HEK293 (cell line): ENCODE measurements at regions not wholly inside any gene's neighbourhood (a gene's known extent, or its start where the extent isn't known, plus 50 kb on each side); places are given as distances from the start of the nearest gene placed in this dataset.

Experiments used
- BCL11A ChIP-seq: fragments of 450-650 bp; formaldehyde crosslinking; IDR thresholded peaks from 2 replicates; pipeline ENCODE4 v1.5.1; 2016; ENCODE audit warnings: low read depth, missing biosample characterization, missing genetic modification characterization
- CTCF ChIP-seq: fragments of 450-650 bp; formaldehyde crosslinking; IDR thresholded peaks from 2 replicates; pipeline ENCODE4 v1.5.1; 2016; ENCODE audit warnings: missing biosample characterization, missing genetic modification characterization
- REST ChIP-seq: fragments of 450-650 bp; formaldehyde crosslinking; IDR thresholded peaks from 2 replicates; pipeline ENCODE4 v1.5.1; 2016; ENCODE audit warnings: missing biosample characterization, missing genetic modification characterization
- ZBTB21 ChIP-seq: fragments of 450-650 bp; formaldehyde crosslinking; IDR thresholded peaks from 2 replicates; pipeline ENCODE4 v1.5.1; 2017; ENCODE audit warnings: missing biosample characterization, missing genetic modification characterization
- ZNF138 ChIP-seq: fragments of 450-650 bp; formaldehyde crosslinking; IDR thresholded peaks from 2 replicates; pipeline ENCODE4 v1.5.1; 2016; ENCODE audit warnings: missing biosample characterization, missing genetic modification characterization, borderline replicate concordance
- ZNF223 ChIP-seq: fragments of 450-650 bp; formaldehyde crosslinking; IDR thresholded peaks from 2 replicates; pipeline ENCODE4 v1.5.1; 2016; ENCODE audit warnings: missing biosample characterization, missing genetic modification characterization
- ZNF26 ChIP-seq: fragments of 450-650 bp; formaldehyde crosslinking; IDR thresholded peaks from 2 replicates; pipeline ENCODE4 v1.5.1; 2016; ENCODE audit warnings: missing biosample characterization, missing genetic modification characterization
- ZNF280C ChIP-seq: fragments of 450-650 bp; formaldehyde crosslinking; IDR thresholded peaks from 2 replicates; pipeline ENCODE4 v1.5.1; 2016; ENCODE audit warnings: missing biosample characterization, missing genetic modification characterization
- ZNF701 ChIP-seq: fragments of 450-650 bp; formaldehyde crosslinking; IDR thresholded peaks from 2 replicates; pipeline ENCODE4 v1.5.1; 2016; ENCODE audit warnings: missing biosample characterization, missing genetic modification characterization

GRCh38 chr10:80770239-80770638 lies 232.5 kb downstream of the SH2D4B start:
- TF ChIP-seq ZNF701 (tag by site-specific recombination), result no peak
- TF ChIP-seq CTCF (tag by site-specific recombination), result no peak
- TF ChIP-seq BCL11A (tag by site-specific recombination), result no peak
- no peak for TF ChIP-seq REST (tag by site-specific recombination)
- no peak for TF ChIP-seq ZNF223 (tag by site-specific recombination)
- no peak for TF ChIP-seq ZNF280C (tag by site-specific recombination)
- no peak for TF ChIP-seq ZNF138 (tag by site-specific recombination)
- no peak for TF ChIP-seq ZNF26 (tag by site-specific recombination)
- TF ChIP-seq ZBTB21, result no peak
